Stimulated activated CD4-positive, alpha-beta T cell treated with anti-CD3 and anti-CD28 coated beads, Interleukin-12 subunit alpha, Interleukin-12 subunit beta, amount 100 ng/mL, for 48 hours (primary cell): ENCODE measurements at regions not wholly inside any gene's neighbourhood (a gene's known extent, or its start where the extent isn't known, plus 50 kb on each side); places are given as distances from the start of the nearest gene placed in this dataset.

ENCODE experiments used
- DNase-seq, 3 donors: peaks; one replicate each; pipeline ENCODE4 v3.0.0-alpha.2; 2020; ENCODE audit warnings: low read depth in 2 of 3, low spot score in 1 of 3

GRCh38 chr7:41383596-41383995 lies 319.3 kb downstream of the INHBA start:
- no peak for DNase-seq

GRCh38 chr7:41378156-41378555 lies 324.7 kb downstream of the INHBA start:
- no peak for DNase-seq

DNA sequence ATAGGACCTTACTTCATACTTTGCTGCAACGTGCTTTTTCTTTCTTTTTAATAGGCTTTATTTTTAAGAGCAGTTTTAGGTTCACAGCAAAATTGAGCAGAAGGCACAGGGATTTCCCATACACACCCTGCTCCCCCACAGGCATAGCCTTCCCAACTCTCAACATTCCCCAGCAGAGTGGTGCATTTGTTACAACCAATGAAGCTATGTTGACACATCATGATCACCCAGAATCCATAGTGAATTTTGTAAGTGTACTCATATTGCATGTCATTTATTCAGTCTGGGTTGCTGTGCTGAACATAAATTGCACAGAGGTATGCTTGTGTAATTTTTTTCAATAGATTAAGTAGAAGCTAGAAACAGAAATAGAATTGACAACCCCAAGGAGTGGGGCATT lies 327.3 kb downstream of the INHBA start:
- no peak for DNase-seq

DNA sequence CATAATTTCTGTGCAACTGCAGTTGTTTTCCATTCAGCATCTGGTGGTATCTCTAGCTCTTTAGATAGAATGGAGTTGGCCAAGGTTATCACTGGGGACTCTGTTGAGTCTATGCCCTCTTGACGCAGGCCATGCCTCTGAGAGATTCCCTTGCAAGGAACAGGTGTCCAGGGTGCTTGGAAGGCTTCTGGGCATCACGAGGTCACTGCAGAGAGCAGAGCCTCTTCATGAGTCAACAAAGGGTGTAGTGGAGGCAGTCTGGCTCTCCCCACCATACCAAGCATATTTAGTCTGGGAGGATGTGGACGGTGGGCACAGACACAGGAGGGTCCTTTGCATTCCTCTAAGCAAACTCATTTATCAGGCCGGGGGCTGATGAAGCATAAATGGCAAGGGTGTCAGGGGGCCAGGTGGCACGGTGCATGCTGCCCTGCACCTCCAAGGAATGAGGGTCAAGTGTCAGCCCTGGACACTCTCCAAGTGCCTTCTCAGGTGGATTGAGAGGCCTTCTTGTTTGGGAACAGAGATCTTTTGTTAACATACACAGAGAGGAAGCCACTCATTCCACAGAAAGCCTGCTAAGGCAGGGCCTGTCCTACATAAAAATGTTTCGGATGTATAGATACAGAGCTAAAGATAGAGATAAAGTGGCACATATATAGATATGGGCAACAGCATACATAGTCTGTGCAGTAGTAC lies 328.6 kb downstream of the INHBA start:
- no peak for DNase-seq

GRCh38 chr7:41367967-41368882 lies 334.7 kb downstream of the INHBA start:
- no peak for DNase-seq

DNA sequence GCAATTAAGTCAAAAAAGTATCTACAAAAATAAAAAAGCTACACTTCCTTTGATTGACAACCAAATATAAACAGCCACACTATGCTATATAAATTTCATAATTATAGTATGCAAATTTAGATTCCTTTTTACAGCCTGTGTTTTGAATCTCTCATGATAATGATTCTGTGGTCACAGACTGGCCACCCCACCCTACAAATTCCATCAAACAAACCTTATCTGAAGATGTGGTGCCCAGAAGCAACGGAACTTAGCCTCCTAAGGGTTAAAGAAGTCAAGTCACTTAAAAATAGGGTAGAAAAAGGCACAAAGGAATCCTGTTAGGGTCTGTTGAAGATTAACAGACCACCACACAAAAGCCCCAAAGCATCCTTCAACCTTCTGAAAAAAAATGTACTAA lies 351.8 kb downstream of the INHBA start:
- DNase-seq: no peak

GRCh38 chr7:41346878-41347277 lies 356.0 kb downstream of the INHBA start:
- no peak for DNase-seq

DNA sequence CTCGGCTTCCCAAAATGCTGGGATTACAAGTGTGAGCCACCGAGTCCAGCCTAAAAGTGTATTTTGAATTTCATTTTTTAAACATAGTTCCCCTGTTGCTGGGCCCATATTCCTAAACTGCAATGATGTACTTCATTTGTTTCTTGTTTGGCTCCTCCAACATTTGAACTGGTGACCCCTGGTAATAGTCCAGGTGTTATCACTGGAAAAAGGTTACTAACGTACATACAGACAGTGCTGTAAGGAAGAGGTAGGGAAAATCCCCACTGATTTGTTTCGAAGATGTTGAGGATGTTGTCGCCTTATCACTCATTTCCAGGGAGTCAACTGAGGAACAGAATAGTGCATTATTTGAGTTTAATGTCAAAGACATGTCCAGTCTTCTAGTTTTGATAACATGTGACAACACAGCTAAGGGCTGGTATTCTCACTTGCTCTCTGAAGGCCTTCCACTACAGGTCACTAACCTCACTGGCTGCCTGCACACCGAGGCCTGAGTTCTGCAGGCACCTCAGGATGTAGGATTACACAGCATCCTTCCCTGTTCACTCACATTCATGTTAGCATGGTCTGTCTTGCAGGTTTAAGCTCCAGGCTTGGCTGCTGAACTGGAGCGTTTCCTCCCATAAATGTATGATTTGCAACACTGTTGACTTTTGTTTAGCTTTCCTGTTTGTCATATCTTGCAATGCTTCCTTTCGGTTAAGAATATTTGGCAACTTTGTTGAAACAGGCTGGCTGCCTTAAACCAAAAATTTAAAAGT lies 362.8 kb downstream of the INHBA start:
- no peak for DNase-seq

DNA sequence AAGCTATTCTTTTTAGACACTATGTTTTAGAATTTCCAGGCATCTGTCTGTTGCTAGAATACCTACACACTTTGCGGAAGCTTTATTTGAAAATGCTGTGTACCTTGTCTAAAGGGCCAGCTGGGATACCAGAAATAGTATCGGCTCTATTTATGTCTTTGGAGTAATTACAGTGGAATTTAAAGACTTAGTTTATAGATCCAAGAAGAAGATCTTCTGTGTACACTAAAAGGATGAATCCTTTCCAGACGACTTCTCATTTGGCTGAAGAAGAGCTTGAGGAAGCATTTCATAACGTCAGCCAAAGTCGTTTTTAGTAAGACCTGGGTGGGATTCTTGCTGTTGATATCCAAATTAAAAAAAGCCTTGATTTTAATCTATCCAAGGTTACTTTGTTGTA lies 365.9 kb downstream of the INHBA start:
- no peak for DNase-seq

DNA sequence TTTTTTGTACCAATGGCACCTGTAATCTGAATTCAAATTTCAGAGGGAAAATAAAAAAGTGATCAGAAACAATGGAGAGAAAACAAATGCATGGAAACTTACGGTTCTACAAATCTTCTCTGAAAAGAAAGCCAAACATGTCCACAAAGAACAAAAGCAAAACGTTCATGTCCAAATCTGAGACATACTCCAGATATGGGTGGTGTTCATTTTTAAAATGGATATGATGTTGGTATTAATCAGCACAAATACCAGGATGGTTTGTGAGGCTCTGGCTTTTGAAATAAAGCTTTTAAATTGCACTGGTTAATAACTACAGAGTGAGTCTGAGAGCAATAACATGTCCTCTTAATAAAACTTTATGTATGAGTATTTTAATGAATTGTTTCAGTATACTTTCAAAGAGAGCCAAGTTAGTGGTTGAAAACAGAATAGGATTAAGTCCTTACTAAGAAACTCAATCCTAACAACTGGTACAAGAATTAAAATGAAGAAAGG lies 366.4 kb downstream of the INHBA start:
- no peak for DNase-seq

GRCh38 chr7:41334071-41334862 lies 368.6 kb downstream of the INHBA start:
- no peak for DNase-seq

GRCh38 chr7:41333511-41333910 lies 369.4 kb downstream of the INHBA start:
- DNase-seq: no peak

GRCh38 chr7:41331194-41331593 lies 371.7 kb downstream of the INHBA start:
- no peak for DNase-seq

DNA sequence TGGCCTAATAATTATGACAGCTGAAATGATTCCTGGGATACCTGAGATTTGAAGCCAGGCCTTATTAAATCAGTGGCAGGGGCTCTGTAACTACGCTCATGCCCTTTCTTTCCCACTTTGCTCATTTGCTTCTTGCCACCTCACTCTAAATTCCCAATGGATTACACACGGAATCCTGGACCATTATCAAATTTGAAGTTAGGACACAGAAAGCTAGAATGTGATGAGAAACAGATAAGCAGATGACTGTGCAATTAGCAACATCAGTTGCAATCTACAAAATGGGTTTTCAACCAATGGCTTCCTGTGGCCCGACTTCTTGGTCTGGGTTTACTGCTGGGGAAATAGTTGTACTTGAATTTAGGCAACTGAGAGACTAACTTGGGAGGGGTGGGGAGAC lies 374.3 kb downstream of the INHBA start:
- no peak for DNase-seq

GRCh38 chr7:41328131-41328530 lies 374.8 kb downstream of the INHBA start:
- DNase-seq: no peak

- no peak for DNase-seq
These were observed 376.3 kb downstream of the INHBA start for GRCh38 chr7:41326616-41327015.

DNA sequence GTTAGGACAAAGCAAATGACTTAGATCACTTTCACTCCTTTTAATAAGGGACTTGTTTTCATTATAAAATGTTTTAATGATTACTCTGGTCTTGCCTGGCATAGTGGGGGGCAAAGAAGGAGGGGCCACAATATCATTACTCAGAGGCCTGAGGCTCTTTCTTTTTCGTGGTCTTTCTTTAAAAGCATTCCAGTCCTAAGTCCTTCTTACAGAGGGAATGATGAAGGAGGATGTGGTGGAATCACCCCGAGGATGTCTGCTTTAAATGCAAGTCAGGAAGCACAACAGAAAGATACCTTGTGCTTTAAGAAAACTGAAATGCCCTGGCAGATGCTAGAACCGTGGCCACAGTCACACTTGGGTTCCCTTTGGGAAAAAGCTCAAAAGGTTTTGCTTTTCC lies 379.1 kb downstream of the INHBA start:
- no peak for DNase-seq

DNA sequence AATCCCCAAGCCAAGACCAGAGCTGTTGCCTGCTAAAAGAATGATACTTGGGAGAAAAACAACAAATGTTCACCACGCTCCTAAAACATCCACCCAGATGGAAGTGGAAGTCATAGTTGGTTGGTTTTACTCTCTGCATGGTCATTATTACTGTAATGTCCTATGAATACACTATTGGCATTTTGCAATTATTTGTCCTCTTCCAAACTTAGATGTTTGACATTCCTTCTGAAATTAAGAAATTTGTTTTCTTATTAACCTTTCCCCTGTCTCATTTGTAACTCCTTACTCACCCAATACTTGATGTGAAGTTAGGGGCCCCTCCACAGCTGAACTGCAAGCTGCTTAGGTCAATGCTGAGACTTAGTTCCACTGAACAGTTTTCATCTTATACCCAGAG lies 383.3 kb downstream of the INHBA start:
- no peak for DNase-seq

DNA sequence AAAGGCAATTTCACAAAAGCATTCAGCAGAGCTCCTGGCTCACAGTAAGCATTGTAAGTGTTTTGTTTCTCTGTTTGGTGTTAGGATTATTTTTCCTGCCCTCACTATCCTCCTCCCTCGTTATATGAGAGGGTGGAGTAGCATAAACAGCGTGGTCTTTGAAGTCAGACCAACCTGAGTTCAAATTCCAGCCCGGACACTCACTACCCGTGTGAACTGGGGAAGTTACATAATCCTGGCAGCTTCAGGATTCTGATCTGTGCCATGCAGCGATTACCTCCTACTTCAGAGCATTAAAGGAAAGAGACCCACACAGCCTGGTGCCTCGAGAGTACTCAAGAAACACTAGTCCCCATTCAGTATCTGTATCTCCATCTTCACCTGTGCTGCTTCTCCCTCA lies 386.5 kb downstream of the INHBA start:
- DNase-seq: no peak

DNA sequence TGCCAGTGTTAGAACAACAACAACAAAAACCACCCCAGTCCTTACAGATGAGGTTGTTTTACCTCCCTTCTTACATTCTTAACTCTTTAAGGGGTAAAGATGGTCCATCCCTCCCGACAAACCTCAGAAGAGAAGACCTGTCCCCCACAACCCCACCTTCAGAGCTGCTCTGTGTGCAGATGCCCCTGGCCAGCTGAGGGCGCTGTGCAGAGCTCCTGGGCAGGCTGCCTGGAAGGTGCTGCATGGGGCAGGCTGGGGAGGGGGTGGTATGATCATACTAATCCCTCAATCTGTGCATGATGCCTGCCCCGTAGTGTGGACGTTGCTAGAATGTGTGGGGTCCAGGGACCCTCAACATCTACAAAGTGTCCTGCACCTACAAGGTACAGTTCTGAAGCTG lies 387.1 kb downstream of the INHBA start:
- no peak for DNase-seq

GRCh38 chr7:41313171-41313570 lies 389.7 kb downstream of the INHBA start:
- no peak for DNase-seq
